HUES6 (cell line): ENCODE measurements at regions not wholly inside any gene's neighbourhood (a gene's known extent, or its start where the extent isn't known, plus 50 kb on each side); places are given as distances from the start of the nearest gene placed in this dataset.

Source experiments
- H3K27ac ChIP-seq: 2 replicates; pipeline ENCODE4 v1.7.0; 2013; ENCODE audit warnings: low read depth, mild to moderate bottlenecking, low read length, inconsistent platforms
- H3K27me3 ChIP-seq: 2 replicates; pipeline ENCODE4 v1.6.1; 2013; ENCODE audit warnings: low read length; ENCODE audit not compliant: control insufficient read depth, insufficient read depth
- H3K36me3 ChIP-seq: 2 replicates; pipeline ENCODE4 v1.6.1; 2013; ENCODE audit warnings: low read length; ENCODE audit not compliant: control insufficient read depth, insufficient read depth
- H3K4me1 ChIP-seq: 2 replicates; pipeline ENCODE4 v1.6.1; 2013; ENCODE audit warnings: low read length; ENCODE audit not compliant: control insufficient read depth, insufficient read depth
- H3K4me3 ChIP-seq: 2 replicates; pipeline ENCODE4 v1.5.1; 2013; ENCODE audit warnings: low read depth, low read length
- H3K9ac ChIP-seq: one replicate; pipeline ENCODE4 v1.6.1; 2013; ENCODE audit warnings: mild to moderate bottlenecking, low read length
- H3K9me3 ChIP-seq: 2 replicates; pipeline ENCODE4 v1.6.1; 2013; ENCODE audit warnings: low read depth, low read length; ENCODE audit not compliant: control insufficient read depth, insufficient read depth

DNA sequence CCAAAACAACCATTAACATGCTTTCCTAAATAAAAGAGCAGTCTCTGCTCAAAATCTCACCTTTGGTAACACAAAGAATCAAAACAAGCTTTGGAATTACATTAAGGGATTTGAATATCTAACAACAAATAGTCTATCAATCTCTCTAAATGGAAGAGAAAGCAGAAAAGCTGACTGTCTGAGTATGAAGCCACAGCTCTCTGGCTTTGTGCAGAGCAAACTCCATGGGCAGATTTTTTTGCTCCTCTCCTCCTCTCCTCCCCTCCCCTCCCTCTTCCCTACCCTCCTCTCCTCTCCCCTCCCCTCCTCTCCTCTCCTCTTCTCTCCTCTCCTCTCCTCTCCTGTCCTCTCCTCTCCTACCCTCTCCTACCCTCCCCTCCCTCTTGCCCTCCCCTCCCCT lies 329.5 kb upstream of the ETAA1 start:
- H3K4me3 ChIP-seq: no peak overlapping the region
- H3K36me3 ChIP-seq: no peaks in the 10 kb centered on the region
- H3K9ac ChIP-seq: no peak overlapping the region
- no peak overlapping the region for H3K27ac ChIP-seq
- no peaks in the 10 kb centered on the region for H3K9me3 ChIP-seq
- H3K4me1 ChIP-seq: no peaks in the 10 kb centered on the region
- H3K27me3 ChIP-seq: peaks cover 4% of the 10 kb centered on the region; the same call in 1 of the 2 replicates

DNA sequence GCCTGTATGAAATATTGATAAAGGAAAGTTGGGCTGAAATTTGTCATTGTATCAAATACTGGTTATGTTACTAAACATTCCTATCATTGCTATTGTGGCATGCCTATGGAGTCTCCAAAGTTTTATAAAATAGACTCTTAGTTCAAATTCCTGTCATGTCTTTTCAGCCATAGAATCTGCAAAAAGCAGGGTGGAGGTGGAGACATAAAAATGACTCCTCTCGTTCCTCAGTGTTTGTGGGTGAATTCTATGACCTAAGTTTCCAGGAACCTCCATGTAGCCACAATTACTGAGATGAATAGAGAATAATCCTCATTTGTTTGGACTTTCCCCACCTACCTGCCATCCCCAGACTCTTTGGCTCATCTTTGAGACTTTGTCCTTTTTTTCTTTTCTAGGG lies 326.3 kb upstream of the ETAA1 start:
- Histone ChIP-seq H3K9me3 (no peaks in the 10 kb centered on the region), H3K36me3 (no peaks in the 10 kb centered on the region), H3K4me3 (no peak overlapping the region), H3K9ac (no peak overlapping the region), H3K27me3 (peaks cover 4% of the 10 kb centered on the region; the same call in 1 of the 2 replicates), H3K27ac (no peak overlapping the region), H3K4me1 (no peaks in the 10 kb centered on the region)

DNA sequence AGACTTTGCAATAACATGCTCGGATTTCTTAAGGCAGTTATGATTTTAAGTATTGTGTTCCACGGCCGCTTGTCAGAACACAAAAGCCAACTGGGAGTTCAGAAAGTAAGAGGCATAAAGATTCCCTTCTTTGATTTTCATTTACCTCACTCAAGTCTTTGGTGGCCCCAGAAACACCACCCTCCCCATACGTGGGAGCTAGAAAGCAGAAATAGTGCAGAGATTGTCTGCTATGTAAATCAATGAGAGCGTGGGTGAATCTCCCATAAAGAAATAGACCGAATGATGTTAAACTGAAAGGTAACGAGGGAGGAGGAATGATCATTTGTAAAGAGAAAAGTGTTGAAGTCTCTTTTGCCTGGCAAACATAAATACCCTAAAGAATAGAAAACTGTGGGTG lies 322.1 kb upstream of the ETAA1 start:
- H3K9ac ChIP-seq: no peak overlapping the region
- H3K27ac ChIP-seq: no peak overlapping the region
- H3K27me3 ChIP-seq: peaks cover 4% of the 10 kb centered on the region; the same call in 1 of the 2 replicates
- H3K4me3 ChIP-seq: no peak overlapping the region
- no peaks in the 10 kb centered on the region for H3K9me3 ChIP-seq
- H3K36me3 ChIP-seq: no peaks in the 10 kb centered on the region
- no peaks in the 10 kb centered on the region for H3K4me1 ChIP-seq

DNA sequence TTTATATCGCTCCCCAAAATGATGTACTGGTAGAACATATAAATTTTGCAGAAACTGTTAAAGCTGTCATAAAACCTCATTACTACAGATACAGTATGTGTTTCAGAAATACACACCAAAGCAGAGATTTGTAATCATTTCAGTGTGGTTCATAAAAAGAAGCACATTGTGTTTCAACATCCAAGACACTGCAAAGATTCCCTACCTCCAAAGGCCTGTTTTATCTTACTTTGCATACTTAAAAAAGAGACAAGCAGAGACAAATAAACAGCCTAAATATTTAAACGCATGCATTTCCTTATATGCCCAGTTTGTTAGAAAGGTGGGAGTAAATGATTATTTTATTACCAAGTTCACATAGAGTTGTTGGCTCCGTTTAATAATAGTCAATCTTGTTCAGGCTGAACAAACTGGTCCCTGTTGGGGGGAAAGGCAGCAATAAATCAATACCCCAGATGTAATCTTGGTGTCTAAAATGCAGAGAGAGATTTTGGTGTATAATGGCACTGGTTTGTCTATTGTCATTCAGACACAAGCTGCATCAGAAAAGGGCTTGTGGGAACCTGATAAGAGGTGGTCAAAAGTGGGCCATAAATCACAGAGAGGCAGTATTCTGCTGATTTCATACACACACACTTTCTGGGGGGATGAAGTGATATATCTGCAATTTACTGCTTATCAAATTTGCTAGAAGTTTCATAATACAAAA lies 321.4 kb upstream of the ETAA1 start:
- Histone ChIP-seq H3K4me3 (no peak overlapping the region), H3K27ac (no peak overlapping the region), H3K36me3 (no peaks in the 10 kb centered on the region), H3K9ac (no peak overlapping the region), H3K4me1 (no peaks in the 10 kb centered on the region), H3K27me3 (peaks cover 4% of the 10 kb centered on the region; the same call in 1 of the 2 replicates), H3K9me3 (0 out of 2 replicates have a peak, but pooled peaks cover 4% of the 10 kb centered on the region)

DNA sequence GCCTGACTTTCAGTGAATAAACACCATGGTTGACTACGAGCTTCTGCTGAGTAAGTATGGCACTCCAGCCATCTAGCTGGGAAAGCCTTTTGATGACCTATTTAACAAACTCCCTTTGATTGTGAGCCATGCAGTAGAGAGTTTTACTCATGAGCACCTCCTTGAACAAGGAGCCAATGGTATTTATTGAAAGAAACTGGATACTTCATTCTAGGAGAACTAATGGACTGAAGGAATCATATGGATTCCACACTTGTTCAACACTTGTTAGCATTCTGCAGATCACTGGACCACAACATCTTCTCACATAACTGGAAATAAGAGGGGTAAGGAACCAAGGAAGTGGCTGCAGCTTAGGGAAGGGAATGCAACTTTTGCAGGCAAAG lies 320.9 kb upstream of the ETAA1 start:
- Histone ChIP-seq H3K27ac (no peak overlapping the region), H3K36me3 (no peaks in the 10 kb centered on the region), H3K27me3 (peaks cover 4% of the 10 kb centered on the region; the same call in 1 of the 2 replicates), H3K9me3 (0 out of 2 replicates have a peak, but pooled peaks cover 5% of the 10 kb centered on the region), H3K9ac (no peak overlapping the region), H3K4me1 (no peaks in the 10 kb centered on the region), H3K4me3 (no peak overlapping the region)

DNA sequence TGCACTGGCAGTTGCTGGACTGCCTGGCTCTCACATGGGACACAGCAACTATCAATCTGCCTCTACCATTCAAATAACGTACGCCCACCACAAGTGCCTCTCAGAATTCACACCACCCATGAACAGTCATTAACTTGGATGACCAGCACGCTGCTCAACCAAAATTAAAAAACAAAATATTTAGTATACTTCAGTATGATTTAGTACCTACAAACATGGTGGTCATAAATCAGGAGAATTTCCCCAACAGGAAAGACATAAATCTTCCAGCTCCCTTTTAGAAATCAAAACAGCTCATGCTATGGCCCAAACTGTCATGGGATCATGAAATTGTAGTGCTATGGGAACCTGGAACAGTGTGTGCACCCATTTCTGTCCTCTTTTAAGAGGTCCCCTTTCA lies 317.4 kb upstream of the ETAA1 start:
- Histone ChIP-seq H3K4me1 (no peaks in the 10 kb centered on the region), H3K9me3 (0 out of 2 replicates have a peak, but pooled peaks cover 5% of the 10 kb centered on the region), H3K36me3 (no peaks in the 10 kb centered on the region), H3K4me3 (no peak overlapping the region), H3K27ac (no peak overlapping the region), H3K9ac (no peak overlapping the region), H3K27me3 (no peaks in the 10 kb centered on the region)

DNA sequence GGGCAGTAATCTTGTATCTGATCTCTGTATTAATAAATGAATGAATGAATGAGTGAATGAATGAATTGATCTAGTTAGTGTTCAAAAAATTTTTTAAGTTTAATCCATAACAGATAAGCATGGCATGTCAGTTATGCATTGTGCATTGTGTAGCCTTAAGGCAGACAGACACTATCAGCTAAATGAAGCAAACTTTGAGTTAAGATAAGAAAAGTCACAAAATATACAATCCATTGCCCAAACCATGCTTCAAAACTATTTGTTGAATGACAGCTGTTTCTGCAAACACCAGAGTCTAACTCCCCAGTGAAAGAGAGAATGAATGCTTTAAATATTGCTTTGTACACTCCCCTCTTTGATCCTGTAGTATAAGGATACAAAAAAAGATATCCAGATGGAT lies 314.3 kb upstream of the ETAA1 start:
- Histone ChIP-seq H3K27ac (no peak overlapping the region), H3K4me3 (no peak overlapping the region), H3K4me1 (no peaks in the 10 kb centered on the region), H3K9ac (no peak overlapping the region), H3K27me3 (no peaks in the 10 kb centered on the region), H3K9me3 (0 out of 2 replicates have a peak, but pooled peaks cover 5% of the 10 kb centered on the region), H3K36me3 (no peaks in the 10 kb centered on the region)

DNA sequence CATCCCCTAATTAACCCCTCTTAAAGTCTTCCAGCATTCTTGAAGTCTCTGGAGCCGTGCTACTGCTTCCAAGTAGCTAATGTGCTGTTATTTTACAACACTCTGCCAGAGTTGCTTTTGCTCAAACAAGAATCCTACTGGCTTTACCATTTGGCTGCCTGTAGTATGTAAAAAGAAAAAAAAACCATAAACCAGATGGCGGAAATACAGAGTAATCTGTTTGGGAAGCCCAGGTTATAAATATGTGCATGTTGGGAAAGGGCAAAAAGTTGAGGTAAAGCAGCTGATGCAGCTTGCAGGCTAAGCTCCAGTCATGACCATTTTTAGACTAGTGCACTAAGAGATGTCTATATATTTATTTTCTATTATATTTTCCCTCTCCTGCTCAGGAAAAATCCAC lies 313.2 kb upstream of the ETAA1 start:
- no peak overlapping the region for H3K9ac ChIP-seq
- H3K36me3 ChIP-seq: no peaks in the 10 kb centered on the region
- no peak overlapping the region for H3K4me3 ChIP-seq
- no peaks in the 10 kb centered on the region for H3K27me3 ChIP-seq
- 0 out of 2 replicates have a peak, but pooled peaks cover 5% of the 10 kb centered on the region for H3K9me3 ChIP-seq
- H3K4me1 ChIP-seq: no peaks in the 10 kb centered on the region
- no peak overlapping the region for H3K27ac ChIP-seq

DNA sequence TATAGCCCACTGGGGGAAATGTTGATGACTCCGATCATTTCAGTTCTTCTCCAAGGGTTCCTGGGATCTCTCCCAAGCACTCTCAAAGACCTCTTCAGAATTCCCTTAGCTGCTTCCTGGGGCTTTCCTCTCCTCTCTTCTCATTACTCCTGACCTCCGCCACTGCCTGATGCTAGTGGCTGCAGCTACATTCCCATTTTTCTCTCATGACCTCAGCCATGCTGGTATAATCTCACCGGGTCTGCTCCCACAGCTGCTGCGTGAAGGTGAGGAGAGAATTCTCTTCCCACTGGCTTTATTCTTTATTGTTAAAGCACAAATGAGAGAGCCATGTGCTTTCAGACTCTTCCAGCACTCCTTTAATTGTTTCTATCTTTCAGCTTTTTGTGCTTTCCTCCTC lies 312.0 kb upstream of the ETAA1 start:
- Histone ChIP-seq H3K9me3 (0 out of 2 replicates have a peak, but pooled peaks cover 5% of the 10 kb centered on the region), H3K27me3 (no peaks in the 10 kb centered on the region), H3K36me3 (no peaks in the 10 kb centered on the region), H3K4me3 (no peak overlapping the region), H3K4me1 (no peaks in the 10 kb centered on the region), H3K27ac (no peak overlapping the region), H3K9ac (no peak overlapping the region)

DNA sequence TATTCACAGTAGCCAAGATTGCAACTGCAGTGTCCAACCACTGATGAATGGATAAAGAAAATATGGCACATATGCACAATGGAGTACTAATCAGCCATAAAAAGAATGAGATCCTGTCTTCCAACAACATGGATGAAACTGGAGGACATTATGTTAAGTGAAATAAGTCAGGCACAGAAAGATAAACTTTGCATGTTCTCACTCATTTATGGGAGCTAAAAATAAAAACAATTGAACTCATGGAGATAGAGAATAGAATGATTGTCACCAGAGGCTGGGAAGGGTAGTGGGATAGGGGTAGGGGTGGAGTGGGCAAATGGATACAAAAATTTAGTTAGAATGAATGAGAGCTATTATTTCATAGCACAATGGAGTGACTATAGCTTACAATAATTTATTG lies 305.5 kb upstream of the ETAA1 start:
- no peak overlapping the region for H3K4me3 ChIP-seq
- H3K9me3 ChIP-seq: no peaks in the 10 kb centered on the region
- H3K4me1 ChIP-seq: no peaks in the 10 kb centered on the region
- H3K36me3 ChIP-seq: no peaks in the 10 kb centered on the region
- H3K27ac ChIP-seq: no peak overlapping the region
- no peaks in the 10 kb centered on the region for H3K27me3 ChIP-seq
- H3K9ac ChIP-seq: no peak overlapping the region

DNA sequence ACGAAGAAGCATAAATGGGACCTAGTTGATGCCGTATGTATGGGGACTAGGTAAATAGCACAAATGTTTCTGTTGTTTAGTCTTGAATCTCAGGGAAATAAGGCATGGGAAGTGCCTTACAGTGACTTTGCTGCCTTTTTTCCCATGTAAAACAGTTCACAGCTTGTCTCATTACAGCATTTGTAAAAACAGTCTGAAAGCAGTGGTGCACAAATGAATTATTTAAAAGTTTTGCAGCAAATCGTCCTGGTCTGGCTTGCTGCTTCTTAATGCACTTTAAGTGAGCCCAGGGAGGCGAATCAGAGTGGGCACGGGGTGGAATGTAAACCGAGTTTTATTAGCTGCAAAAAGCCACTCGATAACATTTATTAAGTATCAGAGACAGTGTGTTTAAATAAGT lies 302.0 kb upstream of the ETAA1 start:
- H3K27ac ChIP-seq: no peak overlapping the region
- no peaks in the 10 kb centered on the region for H3K27me3 ChIP-seq
- H3K9ac ChIP-seq: no peak overlapping the region
- no peaks in the 10 kb centered on the region for H3K4me1 ChIP-seq
- H3K9me3 ChIP-seq: no peaks in the 10 kb centered on the region
- no peaks in the 10 kb centered on the region for H3K36me3 ChIP-seq
- no peak overlapping the region for H3K4me3 ChIP-seq
